ENCODE measurements at regions not wholly inside any gene's neighbourhood (a gene's known extent, or its start where the extent isn't known, plus 50 kb on each side); places are given as distances from the start of the nearest gene placed in this dataset.

DNA sequence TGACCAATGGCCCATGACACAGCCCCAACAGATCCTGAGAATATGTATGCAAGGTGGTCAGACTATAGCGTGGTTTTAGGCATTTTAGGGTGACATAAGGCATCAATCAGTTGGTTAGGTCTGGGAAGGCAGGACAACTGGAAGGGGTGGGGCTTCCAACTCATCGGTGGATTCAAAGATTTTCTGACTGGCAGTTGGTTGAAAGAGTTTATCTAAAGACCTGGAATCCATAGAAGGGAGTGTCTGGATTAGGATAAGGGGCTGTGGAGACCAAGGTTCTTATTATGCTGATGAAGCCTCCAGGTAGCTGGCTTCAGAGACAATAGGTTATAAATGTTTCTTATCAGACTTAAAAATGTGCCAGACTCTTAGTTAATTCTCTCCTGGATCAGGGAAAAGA lies 60.3 kb upstream of the CFAP46 start:
- DNase-seq, result no peak

- no peak for DNase-seq
Measured at GRCh38 chr10:133001114-133001513, 58.7 kb upstream of the CFAP46 start.

DNA sequence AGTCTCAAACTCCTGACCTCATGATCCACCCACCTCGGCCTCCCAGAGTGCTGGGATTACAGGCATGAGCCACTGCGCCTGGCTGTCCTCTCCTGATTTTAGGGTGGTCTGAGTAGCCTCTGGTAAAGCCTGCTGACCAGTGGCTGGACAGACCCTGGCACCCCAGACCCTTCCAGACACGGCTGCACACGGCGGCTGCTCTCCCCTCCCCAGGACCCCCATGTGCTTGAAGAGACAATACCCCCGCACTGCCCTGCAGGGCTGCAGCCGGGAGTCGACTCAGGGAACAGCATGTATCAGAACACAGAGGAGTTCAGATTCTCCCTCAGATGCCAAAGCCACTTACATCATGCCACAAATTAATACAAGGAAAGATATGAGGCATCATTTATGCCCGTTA lies 58.3 kb upstream of the CFAP46 start:
- DNase-seq, result no peak

GRCh38 chr10:132997517-132998265 lies 55.3 kb upstream of the CFAP46 start:
- DNase-seq, result no peak

DNA sequence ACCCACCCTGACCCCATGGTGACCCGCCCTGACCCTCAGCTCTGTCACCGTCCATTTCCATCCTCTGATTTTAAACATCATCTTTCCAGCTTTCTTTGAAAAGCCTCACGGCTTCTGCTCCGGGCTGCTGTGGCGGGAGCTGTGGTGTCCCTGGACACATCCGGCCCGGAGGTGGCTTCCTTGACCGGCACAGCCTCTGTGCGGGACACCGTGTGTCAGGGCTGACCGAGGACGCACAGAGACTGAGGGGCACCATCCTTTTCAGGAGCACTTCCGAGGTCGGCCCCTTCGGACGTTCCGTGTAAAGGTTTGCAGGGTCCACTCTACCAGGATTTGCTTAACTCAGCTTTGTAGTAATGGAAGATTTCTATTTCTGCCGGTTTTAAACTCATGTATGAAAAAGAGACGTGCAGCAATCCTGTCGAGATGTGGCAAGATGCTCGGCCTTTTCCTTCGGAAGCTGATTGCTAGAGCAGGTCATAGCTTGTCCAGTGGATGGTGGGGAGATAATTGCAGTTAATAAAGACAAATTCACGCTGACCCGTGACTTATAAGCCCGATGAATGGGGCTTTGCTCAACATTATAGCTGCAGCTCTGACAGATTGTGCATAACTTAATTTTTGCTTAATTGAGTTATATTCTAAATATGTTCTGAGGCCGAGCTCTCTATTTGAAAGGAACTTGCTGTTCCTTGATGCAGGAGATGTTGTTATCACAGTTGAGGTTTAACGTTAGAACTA lies 54.4 kb upstream of the CFAP46 start:
- DNase-seq, result no peak

- no peak for DNase-seq
Measured at GRCh38 chr10:132995909-132996602, 53.7 kb upstream of the CFAP46 start.

- DNase-seq, result no peak
Measured at GRCh38 chr10:132994811-132995210, 52.4 kb upstream of the CFAP46 start.

DNA sequence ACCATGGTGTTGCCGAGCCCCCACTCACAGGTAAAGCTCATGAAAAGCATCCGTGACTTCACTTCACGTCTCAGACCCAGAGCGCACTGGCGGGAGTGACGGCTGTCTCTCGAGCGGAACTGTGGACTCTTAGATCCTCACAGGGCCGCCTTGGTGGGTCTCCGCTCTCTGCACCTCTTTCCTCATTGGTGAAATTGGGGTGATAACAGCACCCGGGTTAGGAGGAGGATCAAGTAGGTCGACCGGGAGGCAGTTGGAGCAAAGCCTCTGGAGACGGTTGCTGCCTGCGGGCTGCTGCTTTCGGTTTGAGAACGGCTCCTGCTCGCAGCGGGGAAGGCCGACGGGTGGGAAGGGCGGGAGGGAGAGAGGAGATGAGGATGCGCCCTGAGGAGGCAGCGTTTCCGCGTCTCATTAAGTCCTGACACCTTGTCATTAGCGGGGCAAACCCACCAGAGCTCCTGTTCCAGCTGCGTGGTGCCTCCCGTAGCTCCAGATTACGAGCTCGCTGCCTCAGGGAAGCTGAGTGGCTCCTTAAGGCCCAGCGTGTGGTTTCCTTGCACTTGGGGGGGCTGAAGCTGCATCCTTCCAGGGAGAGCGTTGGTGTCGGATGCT lies 51.9 kb upstream of the CFAP46 start:
- DNase-seq, result no peak

DNA sequence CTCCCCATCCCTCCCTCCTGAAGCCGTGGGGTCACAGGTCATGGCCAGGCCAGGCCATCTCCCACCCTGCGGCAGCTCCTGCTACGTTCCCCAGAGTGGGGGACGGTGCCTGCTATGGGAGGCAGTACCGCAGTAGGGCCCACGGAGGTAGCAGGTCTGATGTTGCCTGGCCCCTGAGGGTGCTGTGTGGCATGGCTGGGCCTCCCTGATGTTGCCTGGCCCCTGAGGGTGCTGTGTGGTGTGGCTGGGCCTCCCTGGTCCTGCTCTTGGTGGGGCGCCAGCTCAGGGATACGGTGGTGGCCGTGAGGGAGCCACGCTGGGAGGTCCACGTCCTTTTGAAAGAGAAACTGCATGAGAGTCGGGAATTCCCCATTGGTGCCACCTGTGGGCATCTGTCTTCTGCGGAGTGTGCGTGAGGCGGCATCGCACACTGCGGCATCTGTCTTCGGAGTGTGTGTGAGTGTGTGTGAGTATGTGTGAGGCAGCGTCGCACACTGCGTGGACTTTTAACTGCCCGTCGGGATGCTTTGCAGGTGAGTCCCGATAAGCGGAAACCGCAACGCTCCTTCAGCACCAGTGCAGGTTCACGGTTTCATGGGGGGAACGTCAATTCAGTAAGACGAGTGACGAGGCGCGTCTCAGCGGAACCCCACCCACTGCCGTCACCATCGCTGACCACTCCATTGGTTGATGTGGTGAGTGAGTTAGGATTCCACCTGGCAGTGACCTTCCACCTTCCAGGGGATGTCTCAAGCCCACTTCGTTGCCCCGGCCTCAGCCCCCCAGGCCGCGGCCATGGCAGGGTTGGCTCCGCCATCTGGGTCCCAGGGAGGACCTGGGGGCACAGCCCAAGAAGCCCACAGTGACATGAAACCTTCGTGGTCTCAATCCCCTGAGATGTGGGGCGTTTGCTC lies 51.2 kb upstream of the CFAP46 start:
- no peak for DNase-seq

DNA sequence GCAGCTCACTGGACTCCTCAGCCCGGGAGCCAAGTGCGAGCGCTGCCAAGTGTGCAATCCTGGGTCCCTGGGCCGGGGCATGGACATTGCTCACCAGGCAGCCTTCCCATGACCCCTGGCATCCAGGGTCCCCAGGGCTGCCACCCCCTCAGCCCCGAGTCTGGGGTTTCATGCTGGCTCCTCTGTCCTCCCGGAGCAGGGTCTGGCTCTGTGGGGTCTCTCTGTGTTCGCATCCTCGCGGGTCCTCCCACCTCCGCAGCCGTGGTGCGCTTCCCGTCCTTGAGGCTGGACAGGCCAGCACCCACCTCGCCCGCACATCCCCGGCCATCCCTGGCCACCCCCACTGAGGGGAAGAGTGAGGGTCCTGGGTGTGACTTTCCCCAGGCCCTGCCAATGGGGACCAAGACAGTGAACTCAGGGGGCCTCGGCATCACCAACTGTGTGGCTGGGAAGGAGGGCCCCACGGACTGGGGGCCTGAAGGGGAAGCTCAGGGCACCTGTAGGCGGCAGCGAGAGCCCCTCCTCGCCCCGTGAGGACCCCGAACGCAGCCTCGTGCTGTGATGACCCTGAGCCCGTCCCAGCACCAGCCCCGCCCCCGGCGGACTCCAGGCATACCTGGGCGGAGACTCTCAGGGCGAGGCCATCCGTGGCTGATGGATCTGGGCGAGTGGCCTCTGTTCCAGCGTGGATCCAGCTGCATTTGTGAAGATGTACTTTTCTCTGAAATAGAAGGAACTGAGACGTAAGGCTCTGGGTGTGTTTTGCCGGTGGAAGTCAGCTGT lies 50.3 kb upstream of the CFAP46 start:
- DNase-seq, result no peak
